Endothelial cell (in vitro differentiated cells): ENCODE measurements at regions not wholly inside any gene's neighbourhood (a gene's known extent, or its start where the extent isn't known, plus 50 kb on each side); places are given as distances from the start of the nearest gene placed in this dataset.

Experiments
- DNase-seq: peaks from one replicate; pipeline ENCODE4 v3.0.0; 2021; ENCODE audit warnings: low spot score
- H3K27ac Mint-ChIP-seq: one replicate; pipeline ENCODE4 v1.8.0; 2021; ENCODE audit warnings: mixed read lengths, inconsistent platforms; ENCODE audit not compliant: unreplicated experiment
- H3K27me3 Mint-ChIP-seq: one replicate; pipeline ENCODE4 v1.8.0; 2021; ENCODE audit warnings: mild to moderate bottlenecking, moderate library complexity, mixed read lengths, inconsistent platforms; ENCODE audit not compliant: unreplicated experiment
- H3K36me3 Mint-ChIP-seq: one replicate; pipeline ENCODE4 v1.8.0; 2021; ENCODE audit warnings: mild to moderate bottlenecking, low read depth, mixed read lengths, inconsistent platforms; ENCODE audit not compliant: unreplicated experiment
- H3K4me1 Mint-ChIP-seq: one replicate; pipeline ENCODE4 v1.8.0; 2021; ENCODE audit warnings: mild to moderate bottlenecking, mixed read lengths, inconsistent platforms; ENCODE audit not compliant: unreplicated experiment
- H3K4me3 Mint-ChIP-seq: one replicate; pipeline ENCODE4 v1.8.0; 2021; ENCODE audit warnings: mild to moderate bottlenecking, mixed read lengths, inconsistent platforms; ENCODE audit not compliant: unreplicated experiment
- H3K9me3 Mint-ChIP-seq: one replicate; pipeline ENCODE4 v1.8.0; 2021; ENCODE audit warnings: mixed read lengths, inconsistent platforms; ENCODE audit not compliant: unreplicated experiment
- CTCF ChIP-seq: fragments of 200-600 bp; sonication (generic); IDR thresholded peaks from one replicate; pipeline ENCODE4 v1.5.0; 2021; ENCODE audit warnings: antibody characterized with exemption; ENCODE audit not compliant: unreplicated experiment

- H3K27me3 Mint-ChIP-seq = peaks cover 4% of the 10 kb centered on the region
- no peak for DNase-seq
- no peak overlapping the region for H3K27ac Mint-ChIP-seq
- no peaks in the 10 kb centered on the region for H3K9me3 Mint-ChIP-seq
- no peak overlapping the region for H3K4me3 Mint-ChIP-seq
- no peaks in the 10 kb centered on the region for H3K36me3 Mint-ChIP-seq
- no peak for TF ChIP-seq CTCF
- no peaks in the 10 kb centered on the region for H3K4me1 Mint-ChIP-seq
Observed at GRCh38 chr3:168485936-168486335, 390.2 kb upstream of the GOLIM4 start.

DNA sequence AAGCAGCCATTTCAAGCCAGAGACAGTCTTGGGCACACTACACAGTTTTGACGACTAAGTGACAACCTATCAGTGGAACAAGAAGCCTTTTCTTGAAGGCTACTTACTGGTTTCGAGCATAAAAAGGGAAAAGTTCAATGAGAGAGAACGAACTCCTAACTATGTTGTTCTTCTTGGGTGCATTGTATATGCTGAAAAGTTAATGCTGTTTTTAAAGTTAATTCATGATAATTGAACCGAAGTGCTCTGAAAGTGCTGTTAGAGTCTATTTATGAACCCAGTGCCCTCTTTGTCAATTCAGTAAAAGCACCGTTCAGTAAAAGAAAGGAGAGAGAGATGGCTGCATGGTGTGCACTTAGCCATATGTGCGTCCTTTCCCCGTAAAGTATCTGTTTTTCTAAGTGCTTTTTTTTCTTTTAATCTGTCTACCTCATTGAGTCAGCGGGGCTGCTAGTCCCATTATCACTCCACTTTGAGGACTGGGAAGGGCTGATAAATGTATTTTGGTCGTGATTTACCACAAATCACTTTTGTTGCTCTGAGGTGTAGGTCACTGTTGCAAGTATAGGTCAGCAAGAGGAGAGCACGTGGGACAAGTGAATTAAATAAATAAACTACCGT lies 380.7 kb upstream of the GOLIM4 start:
- Mint-ChIP-seq H3K27ac (no peak overlapping the region), H3K27me3 (no peaks in the 10 kb centered on the region), H3K4me3 (no peak overlapping the region), H3K4me1 (no peaks in the 10 kb centered on the region), H3K36me3 (no peaks in the 10 kb centered on the region), H3K9me3 (no peaks in the 10 kb centered on the region)
- no peak for TF ChIP-seq CTCF
- DNase-seq = no peak

- TF ChIP-seq CTCF = no peak
- Mint-ChIP-seq H3K36me3 (no peaks in the 10 kb centered on the region), H3K4me1 (no peaks in the 10 kb centered on the region), H3K9me3 (no peaks in the 10 kb centered on the region), H3K4me3 (no peak overlapping the region), H3K27me3 (no peaks in the 10 kb centered on the region), H3K27ac (no peak overlapping the region)
- DNase-seq = no peak
Observed at GRCh38 chr3:168475704-168476103, 380.0 kb upstream of the GOLIM4 start.

DNA sequence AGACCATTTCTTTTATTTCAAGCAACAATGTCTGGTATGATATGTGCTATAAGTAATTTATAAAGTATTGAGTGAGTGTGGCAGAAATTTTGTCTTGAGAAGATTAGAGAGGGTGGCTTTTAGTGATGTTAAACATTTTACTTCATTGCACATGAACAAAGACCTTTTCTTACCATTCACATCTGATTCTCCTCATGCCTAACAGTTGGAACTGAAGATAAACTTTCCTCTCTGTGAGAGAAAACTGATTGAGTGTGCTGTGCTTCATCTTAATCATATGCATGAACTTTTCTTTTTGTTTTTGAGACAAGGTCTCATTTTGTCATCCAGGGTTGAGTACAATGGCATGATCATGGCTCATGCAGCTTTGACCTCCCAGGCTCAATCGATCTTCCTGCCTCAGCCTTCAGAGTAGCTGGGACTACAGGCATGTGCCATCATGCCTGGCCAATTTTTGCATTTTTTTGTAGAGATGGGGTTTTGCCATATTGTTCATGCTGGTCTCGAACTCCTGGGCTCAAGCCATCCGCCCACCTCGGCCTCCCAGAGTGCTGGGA lies 377.7 kb upstream of the GOLIM4 start:
- H3K27me3 Mint-ChIP-seq = no peaks in the 10 kb centered on the region
- H3K4me3 Mint-ChIP-seq = no peak overlapping the region
- H3K36me3 Mint-ChIP-seq = no peaks in the 10 kb centered on the region
- no peaks in the 10 kb centered on the region for H3K4me1 Mint-ChIP-seq
- TF ChIP-seq CTCF = no peak
- H3K9me3 Mint-ChIP-seq = no peaks in the 10 kb centered on the region
- no peak for DNase-seq
- no peak overlapping the region for H3K27ac Mint-ChIP-seq

DNA sequence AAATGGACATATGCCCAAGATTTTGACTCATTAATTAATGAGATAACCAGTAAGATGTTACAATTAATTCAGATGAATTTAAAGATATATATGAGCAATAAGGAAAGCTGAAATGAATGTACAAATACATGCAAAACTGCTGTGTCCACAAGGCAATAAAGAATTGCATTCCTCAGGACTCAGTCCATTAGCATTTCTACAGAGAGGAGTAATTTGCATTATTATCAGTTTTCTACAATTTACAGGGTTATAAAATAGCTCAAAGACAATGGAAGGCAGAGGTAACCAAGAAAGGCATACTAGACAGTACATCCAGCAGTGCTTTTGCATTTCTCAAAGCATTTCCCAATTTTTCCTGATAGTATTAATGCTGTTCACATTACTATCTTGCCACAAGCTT lies 377.1 kb upstream of the GOLIM4 start:
- DNase-seq = no peak
- Mint-ChIP-seq H3K9me3 (no peaks in the 10 kb centered on the region), H3K4me3 (no peak overlapping the region), H3K27ac (no peak overlapping the region), H3K4me1 (no peaks in the 10 kb centered on the region), H3K27me3 (no peaks in the 10 kb centered on the region), H3K36me3 (no peaks in the 10 kb centered on the region)
- no peak for TF ChIP-seq CTCF
